HG03565 (cell line): ENCODE measurements at regions not wholly inside any gene's neighbourhood (a gene's known extent, or its start where the extent isn't known, plus 50 kb on each side); places are given as distances from the start of the nearest gene placed in this dataset.

ENCODE experiments used
- ATAC-seq: cut with Tn5 transposase; IDR thresholded peaks from one replicate; pipeline ENCODE4 v1.9.1; 2021; ENCODE audit warnings: mild to moderate bottlenecking, moderate library complexity; ENCODE audit not compliant: unreplicated experiment

DNA sequence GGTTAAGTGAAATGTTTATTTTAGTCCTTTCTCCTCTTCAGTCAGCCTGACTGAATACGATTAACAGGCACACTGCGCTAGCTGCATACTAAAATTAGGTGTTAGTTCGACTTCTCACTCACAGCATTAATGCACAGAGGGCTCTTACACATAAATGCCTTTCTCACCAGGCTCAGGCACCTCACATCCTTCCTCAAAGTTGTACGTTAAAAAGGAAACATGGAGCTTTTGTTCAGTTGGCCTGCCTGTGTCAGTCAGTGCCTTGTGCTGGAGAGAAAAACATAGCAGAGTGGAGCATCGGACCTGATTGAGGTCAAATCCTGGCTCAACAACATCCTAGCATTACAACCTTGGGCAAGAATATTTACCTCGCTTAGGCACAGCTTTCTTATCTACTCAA lies 236.0 kb upstream of the ZNF462 start:
- no peak for ATAC-seq

- no peak for ATAC-seq
Measured at GRCh38 chr9:106632621-106633020, 230.3 kb upstream of the ZNF462 start.

DNA sequence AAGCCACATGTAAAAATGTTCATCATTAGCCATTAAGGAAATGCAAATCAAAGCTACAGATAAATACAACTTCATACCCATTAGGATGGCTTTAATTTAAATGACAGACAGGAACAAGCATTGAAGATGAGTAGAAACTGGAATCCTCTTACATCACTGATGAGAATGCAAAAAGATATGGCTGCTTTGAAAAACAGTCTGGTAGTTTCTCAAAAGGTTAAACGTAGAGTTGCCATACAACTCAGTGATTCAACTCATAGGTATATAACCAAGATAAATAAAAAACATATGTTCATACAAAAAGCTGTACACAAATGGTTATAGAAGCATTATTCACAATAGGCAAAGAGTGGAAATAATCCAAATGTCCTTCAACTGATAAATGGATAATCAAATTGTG lies 228.8 kb upstream of the ZNF462 start:
- no peak for ATAC-seq

DNA sequence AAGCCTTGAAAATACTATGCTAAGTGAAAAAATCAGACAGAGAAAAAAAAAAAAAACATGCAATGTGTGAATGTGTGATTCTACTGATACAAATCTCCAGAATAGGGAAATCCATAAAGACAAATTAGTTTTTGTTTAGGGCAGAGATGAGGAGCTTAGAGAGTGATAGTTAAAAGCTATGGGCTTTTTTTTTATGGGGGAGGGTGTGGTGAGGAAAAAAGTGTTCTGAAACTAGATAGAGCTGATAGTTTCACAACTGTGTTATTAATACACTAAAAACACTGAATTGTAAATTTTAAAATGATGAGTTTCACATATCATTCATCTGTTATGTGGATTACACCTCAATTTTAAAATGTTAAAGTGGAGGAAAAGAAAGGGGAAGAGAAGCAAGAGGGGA lies 228.3 kb upstream of the ZNF462 start:
- no peak for ATAC-seq

DNA sequence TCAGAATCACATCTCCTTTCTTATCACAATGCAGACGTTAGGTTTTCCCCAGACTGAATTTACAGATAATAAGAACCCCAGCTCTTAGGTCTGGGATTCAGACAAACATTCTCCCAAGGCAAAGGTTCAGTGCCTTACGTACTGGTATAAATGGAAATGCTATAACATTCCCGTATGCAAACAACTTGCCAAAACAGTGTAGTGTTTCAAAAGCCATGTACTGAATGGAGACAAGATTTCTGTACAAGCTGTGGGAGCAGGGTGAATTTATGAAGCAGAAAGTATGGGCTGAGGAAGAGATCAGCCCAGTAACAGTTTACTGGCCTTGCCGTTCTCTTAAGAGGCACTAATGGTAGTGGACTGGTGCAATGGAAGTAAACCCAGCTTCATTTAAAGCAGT lies 225.5 kb upstream of the ZNF462 start:
- no peak for ATAC-seq

GRCh38 chr9:106639873-106640568 lies 222.9 kb upstream of the ZNF462 start:
- ATAC-seq = no peak

DNA sequence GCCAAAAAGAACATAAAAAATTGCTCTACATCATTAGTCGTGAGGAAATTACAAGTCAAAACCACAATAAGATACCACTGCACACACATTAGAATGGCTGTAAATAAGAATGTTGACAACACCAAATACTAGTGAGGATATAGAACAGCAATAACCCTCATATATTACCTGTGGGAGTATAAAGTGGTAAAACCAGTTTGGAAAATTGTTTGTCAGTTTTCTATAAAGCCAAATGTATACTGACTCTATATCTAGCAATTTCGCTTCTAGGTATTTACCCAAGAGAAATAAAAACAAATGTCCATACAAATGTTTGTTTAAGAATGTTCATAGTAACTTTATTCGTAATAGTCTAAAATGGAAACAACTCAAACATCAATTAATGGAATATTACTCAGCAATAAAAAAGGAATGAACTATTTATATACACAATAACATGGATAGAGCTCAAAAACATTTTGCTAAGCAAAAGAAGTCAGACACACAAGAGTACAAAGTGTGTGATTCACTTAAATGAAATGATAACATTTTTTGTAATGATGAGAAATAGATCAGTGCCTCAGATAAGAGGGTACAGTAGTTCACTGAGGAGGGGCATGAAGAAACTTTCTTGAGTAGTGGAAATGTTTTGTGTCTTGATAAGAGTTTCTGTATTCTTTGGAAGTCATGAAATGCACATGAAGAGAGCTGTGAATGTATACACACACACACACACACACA lies 219.6 kb upstream of the ZNF462 start:
- ATAC-seq = no peak

DNA sequence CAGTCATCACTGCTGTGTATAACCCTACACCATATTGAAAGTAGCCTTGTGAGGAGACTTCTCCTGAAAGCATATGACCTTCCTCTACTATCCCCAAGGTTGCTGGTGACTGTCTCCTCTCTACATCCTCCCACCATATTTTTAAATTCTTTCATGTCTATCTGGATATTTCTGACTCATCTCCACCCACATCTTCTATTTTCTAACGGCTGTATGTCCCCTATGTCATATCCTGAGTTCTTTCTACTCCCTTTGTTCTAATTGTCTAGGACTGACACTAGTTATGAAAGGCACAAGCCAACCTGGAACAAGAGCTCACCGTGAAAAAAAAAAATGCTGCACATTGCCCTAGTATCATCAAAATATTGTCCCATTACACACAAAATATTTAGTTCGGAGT lies 218.3 kb upstream of the ZNF462 start:
- no peak for ATAC-seq

DNA sequence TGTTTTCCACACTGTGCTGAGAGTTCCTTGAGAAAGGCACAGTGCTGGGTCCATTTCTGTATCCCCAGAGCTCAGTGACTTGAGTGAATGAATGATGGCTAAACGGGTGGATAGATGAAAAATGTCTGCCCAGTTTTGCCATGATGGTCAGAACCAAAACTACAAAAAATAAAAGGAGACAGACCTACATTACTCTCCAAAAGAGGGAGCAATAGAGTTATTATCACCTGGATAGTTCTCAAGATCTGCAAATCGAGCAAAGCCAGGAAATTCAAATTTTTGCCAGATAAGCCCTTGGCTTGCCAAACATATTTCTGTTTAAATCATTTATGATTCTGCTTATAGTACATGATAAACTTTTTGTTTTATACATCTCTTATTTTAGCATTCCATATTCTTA lies 214.2 kb upstream of the ZNF462 start:
- no peak for ATAC-seq

GRCh38 chr9:106649664-106650063 lies 213.3 kb upstream of the ZNF462 start:
- ATAC-seq = no peak

DNA sequence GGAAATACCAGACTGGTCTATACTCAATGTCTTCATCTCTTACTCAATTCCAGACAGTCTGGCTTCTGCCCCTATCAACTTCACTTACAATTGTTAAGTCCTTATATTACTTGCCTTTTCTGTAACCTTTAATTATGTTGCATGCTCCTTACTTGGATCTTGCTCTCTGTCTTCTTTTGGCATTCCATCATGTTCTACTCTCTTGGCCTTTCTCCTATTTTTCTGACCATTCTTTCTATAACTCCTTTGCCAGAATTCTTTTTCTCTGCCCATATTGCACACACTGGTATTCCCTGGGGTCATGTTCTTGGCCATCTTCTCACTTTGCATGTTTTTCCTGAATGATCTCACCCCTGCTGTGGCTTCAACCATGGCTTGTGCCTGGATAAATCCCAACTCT lies 209.8 kb upstream of the ZNF462 start:
- ATAC-seq = no peak

DNA sequence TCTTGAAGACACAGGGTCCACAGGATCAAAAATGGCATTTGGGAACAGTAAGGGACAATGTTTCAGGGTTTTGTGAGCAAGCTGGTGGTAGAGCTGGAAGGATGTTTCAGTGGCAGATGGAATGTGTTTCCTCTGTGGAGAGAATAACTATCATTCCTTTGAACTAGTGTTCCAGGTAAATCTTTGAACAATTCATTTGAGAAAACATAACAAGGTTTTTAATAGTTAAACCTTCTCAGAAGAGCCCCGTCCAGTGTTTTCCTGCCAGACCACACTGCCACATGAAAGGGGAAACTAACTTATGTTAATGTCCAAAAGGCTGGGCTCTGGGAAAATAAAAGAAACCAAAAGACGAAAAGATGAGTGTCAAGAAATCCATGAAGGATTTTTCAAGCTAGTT lies 207.0 kb upstream of the ZNF462 start:
- ATAC-seq = no peak

- ATAC-seq = no peak
Measured at GRCh38 chr9:106657926-106658325, 205.0 kb upstream of the ZNF462 start.

DNA sequence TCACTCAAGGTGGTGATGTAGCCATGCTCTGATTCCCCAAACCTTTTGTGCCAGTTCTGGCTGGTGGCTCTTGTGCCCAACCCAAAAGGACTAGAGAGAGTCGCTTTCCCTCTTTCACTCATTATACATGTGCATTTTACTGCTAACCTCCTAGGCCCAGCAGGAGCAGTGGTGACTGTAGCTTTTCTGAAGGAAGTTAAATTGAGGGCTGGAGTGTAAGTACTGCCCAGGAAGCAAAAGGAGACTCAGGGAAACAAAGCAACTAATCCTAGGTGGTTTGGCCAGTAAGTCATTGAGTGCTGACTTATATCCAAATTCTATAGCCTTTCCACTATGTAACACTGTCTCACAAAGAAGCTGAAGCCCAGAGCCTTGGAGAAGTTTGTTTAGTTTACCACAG lies 194.4 kb upstream of the ZNF462 start:
- ATAC-seq = no peak

DNA sequence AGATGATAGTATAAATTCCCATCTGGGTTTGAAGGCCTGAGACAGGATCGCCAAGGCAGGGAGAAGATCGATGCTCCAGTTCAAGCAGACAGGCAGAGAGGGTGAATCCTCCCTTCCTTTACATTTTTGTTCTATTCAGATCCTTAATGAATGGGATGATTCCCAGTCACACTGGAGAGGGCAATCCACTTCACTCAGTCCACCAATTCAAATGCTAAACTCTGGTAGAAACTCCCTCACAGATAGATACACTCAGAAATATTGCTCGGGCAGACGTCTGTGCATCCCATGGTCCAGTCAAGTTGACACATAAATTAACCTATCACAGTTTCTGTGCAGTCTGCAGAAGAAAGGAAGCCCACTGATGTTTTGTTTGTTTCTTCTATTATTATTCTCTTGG lies 193.1 kb upstream of the ZNF462 start:
- no peak for ATAC-seq

DNA sequence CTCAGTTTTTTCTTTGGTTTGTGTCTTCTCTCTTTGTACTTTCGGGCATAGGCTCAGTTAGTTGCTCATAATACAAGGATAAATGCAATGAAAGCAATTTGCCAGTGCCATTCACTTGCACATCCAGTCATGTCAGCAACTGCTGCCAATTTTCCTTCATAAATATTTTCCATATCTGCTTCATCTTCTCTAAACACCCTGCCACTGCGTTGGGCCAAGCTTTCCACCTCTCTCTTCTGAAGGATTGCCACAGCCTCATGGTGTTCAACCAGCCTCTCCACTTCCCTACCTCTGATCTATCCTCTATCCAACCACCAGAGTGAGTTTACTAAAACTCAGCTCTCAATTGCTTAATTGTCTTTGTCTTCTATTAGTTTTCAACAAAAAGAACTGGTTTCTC lies 192.5 kb upstream of the ZNF462 start:
- no peak for ATAC-seq

DNA sequence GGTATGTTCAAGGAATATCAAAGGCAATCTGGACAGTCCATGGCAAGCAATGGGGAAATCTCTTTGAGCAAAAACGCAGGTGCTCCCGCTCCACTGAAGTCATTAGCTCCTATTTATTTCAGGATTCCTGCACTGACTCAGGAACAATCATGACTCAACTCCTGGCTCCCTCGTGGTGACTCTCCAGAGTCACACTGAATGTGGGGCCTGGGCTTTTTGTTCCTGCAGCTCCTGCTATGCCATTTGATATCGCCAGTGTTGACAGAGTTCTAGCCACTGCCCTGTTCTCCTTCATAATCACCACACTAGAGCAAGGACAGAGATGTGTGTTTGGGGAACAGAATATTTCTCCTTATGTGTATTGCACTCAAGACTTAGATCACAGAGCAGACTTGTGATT lies 187.2 kb upstream of the ZNF462 start:
- no peak for ATAC-seq

DNA sequence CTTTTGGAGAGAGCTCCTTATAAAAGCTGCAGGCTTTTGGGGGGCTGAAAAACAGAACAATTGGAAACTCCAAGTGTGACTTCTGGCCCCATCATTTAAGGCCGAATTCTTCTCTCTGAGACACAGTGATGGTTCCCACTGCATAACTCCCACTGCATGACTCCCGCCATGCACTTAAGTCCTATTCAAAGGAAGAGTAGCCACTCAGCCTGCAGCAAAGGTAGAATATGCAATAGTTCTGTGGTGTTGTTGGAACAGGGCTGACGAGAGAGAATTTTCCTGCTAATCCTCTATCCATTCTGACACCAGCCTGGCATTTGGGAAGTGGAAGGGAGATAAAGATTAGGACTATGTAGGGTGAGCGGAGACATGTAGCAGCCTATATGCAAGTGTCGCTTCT lies 185.6 kb upstream of the ZNF462 start:
- ATAC-seq = no peak

- ATAC-seq = no peak
Measured at GRCh38 chr9:106677830-106678229, 185.1 kb upstream of the ZNF462 start.

- no peak for ATAC-seq
Measured at GRCh38 chr9:106678273-106678672, 184.7 kb upstream of the ZNF462 start.

DNA sequence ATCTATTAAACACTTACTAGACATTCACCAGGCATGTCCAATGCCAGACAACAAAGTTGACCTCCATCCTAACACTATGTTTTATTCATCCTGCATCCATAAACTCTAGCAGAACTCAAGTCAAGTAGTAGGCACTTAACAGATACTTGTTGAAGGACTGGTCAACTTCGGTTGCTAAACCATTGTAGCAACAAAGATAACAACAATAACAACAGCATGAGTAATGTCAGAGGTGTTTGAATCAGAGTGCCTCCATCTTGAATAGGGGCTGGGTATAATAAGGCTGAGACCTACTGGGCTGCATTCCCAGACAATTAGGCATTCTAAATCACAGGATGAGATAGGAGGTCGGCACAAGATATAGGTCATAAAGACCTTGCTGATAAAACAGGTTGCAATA lies 180.5 kb upstream of the ZNF462 start:
- no peak for ATAC-seq

GRCh38 chr9:106683454-106683853 lies 179.5 kb upstream of the ZNF462 start:
- no peak for ATAC-seq
